PC-3 (cell line): ENCODE measurements at regions not wholly inside any gene's neighbourhood (a gene's known extent, or its start where the extent isn't known, plus 50 kb on each side); places are given as distances from the start of the nearest gene placed in this dataset.
A peak's percentile ranks its signal among the peaks of the same experiment; 100 is the strongest.

Experiments
- ATAC-seq: fragments of 200-7000 bp; cut with Tn5 transposase; 2 replicates; pipeline ENCODE4 v1.9.1; 2020; ENCODE audit warnings: mild to moderate bottlenecking, moderate library complexity
- BruUV-seq: library from RNA; stranded (reverse); fragments of 400-500 nt; replicated peaks from 2 replicates; lab custom pipeline; 2021; lab: Mats Ljungman, UMichigan
- CTCF ChIA-PET: fragments of 300-600 bp; sonication (Branson Sonifier 250); formaldehyde crosslinking; loops from one replicate; lab custom pipeline; 2022; ENCODE audit warnings: antibody characterized with exemption; lab: Charles Lee
- POLR2A ChIA-PET: fragments of 300-600 bp; sonication (Branson Sonifier 250); formaldehyde crosslinking; loops from one replicate; lab custom pipeline; 2022; ENCODE audit warnings: antibody characterized with exemption; ENCODE audit not compliant: unreplicated experiment; lab: Charles Lee
- DNase-seq: peaks from one replicate; pipeline ENCODE4 v3.0.0-alpha.2; 2015
- H2AFZ ChIP-seq: fragments of 300-600 bp; sonication (generic); 2 replicates; pipeline ENCODE4 v1.6.0; 2016; ENCODE audit warnings: antibody characterized with exemption, low read length
- H3F3A ChIP-seq: fragments of 300-600 bp; sonication (generic); one replicate; pipeline ENCODE4 v1.6.0; 2017; ENCODE audit warnings: antibody characterized with exemption, low read length, control low read depth, mild to moderate bottlenecking; ENCODE audit not compliant: unreplicated experiment
- H3K27ac ChIP-seq: fragments of 300-600 bp; sonication (generic); 2 replicates; pipeline ENCODE4 v1.5.1; 2016; ENCODE audit warnings: mild to moderate bottlenecking, low read length
- H3K27me3 ChIP-seq: fragments of 300-600 bp; sonication (generic); 2 replicates; pipeline ENCODE4 v1.6.1; 2016; ENCODE audit warnings: low read length, mixed read lengths
- H3K36me3 ChIP-seq: fragments of 300-600 bp; sonication (generic); 2 replicates; pipeline ENCODE4 v1.6.1; 2016; ENCODE audit warnings: low read depth, mixed run types, low read length, mixed read lengths
- H3K4me1 ChIP-seq: fragments of 300-600 bp; sonication (generic); 2 replicates; pipeline ENCODE4 v1.5.1; 2016; ENCODE audit warnings: low read length; ENCODE audit not compliant: insufficient read depth
- H3K4me2 ChIP-seq: fragments of 300-600 bp; sonication (generic); 2 replicates; pipeline ENCODE4 v1.6.0; 2016; ENCODE audit warnings: low read length
- H3K4me3 ChIP-seq: fragments of 300-600 bp; sonication (generic); 2 replicates; pipeline ENCODE4 v1.5.1; 2016; ENCODE audit warnings: mild to moderate bottlenecking, low read length, mixed read lengths
- H3K79me2 ChIP-seq: fragments of 300-600 bp; sonication (generic); 2 replicates; pipeline ENCODE4 v1.6.1; 2017; ENCODE audit warnings: low read length, mixed read lengths
- H3K9ac ChIP-seq: fragments of 300-600 bp; sonication (generic); 2 replicates; pipeline ENCODE4 v1.6.0; 2016; ENCODE audit warnings: mild to moderate bottlenecking, low read length
- H3K9me2 ChIP-seq: fragments of 300-600 bp; sonication (generic); replicated peaks from 2 replicates; pipeline ENCODE4 v1.6.1; 2016; ENCODE audit warnings: mixed run types, low read length, mixed read lengths
- H3K9me3 ChIP-seq: fragments of 300-600 bp; sonication (generic); 2 replicates; pipeline ENCODE4 v1.6.1; 2016; ENCODE audit warnings: low read length, mixed read lengths
- H4K20me1 ChIP-seq: fragments of 300-600 bp; sonication (generic); 2 replicates; pipeline ENCODE4 v1.6.1; 2016; ENCODE audit warnings: low read length, mixed read lengths
- EZH2 ChIP-seq: fragments of 300-600 bp; sonication (generic); IDR thresholded peaks from one replicate; pipeline ENCODE4 v1.6.1; 2017; ENCODE audit warnings: antibody characterized with exemption, mild to moderate bottlenecking, low read length; ENCODE audit not compliant: unreplicated experiment
- EZH2phosphoT487 ChIP-seq: fragments of 300-600 bp; sonication (generic); IDR thresholded peaks from 2 replicates; pipeline ENCODE4 v1.6.1; 2018; ENCODE audit warnings: mild to moderate bottlenecking, antibody characterized with exemption, low read length, borderline replicate concordance
- intact Hi-C: fragments of 100-400 bp; cut with micrococcal nuclease; formaldehyde crosslinking; loops from 2 replicates; pipeline ENCODE4 v1.9.0; 2023
- TF ChIP-seq, protein P1 (sequence below): fragments of 300-600 bp; sonication (generic); conservative IDR thresholded peaks from 2 replicates; pipeline ENCODE4 v1.5.1; 2017; ENCODE audit warnings: antibody characterized with exemption, low read depth, mild to moderate bottlenecking, low read length

DNA sequence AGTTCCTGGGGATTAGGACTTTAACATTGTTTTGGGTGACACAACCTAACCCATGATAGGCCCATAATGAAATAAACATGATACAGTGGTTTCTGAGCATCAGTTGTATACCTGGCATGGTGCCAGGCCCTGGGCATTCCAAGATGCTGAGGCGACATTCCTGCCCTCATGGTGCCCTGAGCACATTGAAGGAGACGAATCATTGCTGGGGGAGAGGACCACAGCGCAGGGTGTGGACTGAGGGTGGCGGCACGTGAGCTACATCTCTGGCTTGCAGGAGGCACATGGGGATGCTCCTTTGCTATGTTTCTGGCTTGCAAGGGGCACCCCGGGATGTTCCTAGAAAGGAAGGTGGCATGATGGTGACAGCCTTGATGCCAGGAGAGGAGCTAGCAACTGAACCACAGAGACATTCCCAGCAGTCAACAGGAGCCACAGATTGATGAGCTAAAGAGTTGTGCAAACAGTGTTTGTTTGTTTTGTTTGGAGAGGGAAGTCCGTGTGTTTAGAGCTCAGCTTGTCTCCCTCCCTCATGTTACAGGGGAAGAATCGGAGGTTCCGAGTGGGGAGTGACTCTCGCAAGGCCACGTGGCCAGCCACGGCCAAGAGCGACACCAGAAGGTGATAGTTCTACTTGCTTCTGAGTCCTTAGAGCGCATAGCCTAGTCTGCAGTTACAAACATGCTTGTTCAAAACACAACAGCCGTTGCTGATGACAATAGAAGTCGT, 106.4 kb downstream of the MIAT start:
- ATAC-seq (peak; percentile 87), DNase-seq (peak; percentile 56)
- Histone ChIP-seq H3K4me3 (no peak overlapping the region), H4K20me1 (no peaks in the 10 kb centered on the region), H3K4me2 (peak overlapping the region; percentile 69), H3K4me1 (peaks cover 10% of the 10 kb centered on the region), H3K9me2 (no peaks in the 10 kb centered on the region), H3K9me3 (no peaks in the 10 kb centered on the region), H3K79me2 (no peaks in the 10 kb centered on the region), H3K27ac (no peak overlapping the region), H2AFZ (peak overlapping the region; percentile 82), H3K27me3 (no peaks in the 10 kb centered on the region), H3F3A (no peaks in the 10 kb centered on the region), H3K9ac (no peak overlapping the region), H3K36me3 (no peaks in the 10 kb centered on the region)
- BruUV-seq, result no TSS peak
- ChIA-PET POLR2A (no interaction called here), CTCF (no interaction called here)
- intact Hi-C loops, result loop anchor here (5.0 kb wide), 2 partner anchors 86 to 1039 kb away; partner anchors contain the start of gene MN1
- TF ChIP-seq, protein P1, sequence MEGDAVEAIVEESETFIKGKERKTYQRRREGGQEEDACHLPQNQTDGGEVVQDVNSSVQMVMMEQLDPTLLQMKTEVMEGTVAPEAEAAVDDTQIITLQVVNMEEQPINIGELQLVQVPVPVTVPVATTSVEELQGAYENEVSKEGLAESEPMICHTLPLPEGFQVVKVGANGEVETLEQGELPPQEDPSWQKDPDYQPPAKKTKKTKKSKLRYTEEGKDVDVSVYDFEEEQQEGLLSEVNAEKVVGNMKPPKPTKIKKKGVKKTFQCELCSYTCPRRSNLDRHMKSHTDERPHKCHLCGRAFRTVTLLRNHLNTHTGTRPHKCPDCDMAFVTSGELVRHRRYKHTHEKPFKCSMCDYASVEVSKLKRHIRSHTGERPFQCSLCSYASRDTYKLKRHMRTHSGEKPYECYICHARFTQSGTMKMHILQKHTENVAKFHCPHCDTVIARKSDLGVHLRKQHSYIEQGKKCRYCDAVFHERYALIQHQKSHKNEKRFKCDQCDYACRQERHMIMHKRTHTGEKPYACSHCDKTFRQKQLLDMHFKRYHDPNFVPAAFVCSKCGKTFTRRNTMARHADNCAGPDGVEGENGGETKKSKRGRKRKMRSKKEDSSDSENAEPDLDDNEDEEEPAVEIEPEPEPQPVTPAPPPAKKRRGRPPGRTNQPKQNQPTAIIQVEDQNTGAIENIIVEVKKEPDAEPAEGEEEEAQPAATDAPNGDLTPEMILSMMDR, result peak; percentile 36
- TF ChIP-seq EZH2, result no peak

DNA sequence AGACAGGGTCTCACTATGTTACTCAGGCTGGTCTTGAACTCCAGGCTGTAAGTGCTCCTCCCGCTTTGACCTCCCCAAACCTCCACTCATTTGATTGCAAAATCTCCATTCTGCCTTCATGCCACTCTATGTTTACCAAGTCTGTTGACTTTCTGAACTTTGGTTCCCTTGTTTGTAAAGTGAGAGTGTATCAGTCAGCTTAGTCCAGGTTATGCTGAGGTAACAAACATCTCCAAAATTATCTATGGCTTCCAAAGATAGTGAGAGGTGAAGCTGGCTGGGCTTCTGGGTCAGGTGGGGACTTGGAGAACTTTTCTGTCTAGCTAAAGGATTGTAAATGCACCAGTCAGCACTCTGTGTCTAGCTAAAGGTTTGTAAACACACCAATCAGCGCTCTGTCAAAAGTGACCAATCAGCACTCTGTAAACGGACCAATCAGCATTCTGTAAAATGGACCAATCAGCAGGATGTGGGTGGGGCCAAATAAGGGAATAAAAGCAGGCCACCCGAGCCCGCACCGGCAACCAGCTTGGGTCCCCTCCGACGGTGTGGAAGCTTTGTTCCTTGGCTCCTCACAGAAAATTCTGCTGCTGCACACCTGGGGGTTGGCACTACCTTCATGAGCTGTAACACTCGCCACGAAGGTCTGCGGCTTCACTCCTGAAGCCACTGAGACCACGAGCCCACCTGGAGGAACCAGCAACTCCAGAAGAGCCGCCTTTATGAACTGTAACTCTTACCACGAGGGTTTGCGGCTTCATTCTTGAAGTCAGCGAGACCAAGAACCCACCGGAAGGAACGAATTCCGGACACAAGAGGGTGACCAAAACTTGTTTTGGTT, 109.3 kb downstream of the MIAT start:
- no peak for ATAC-seq
- H3K27ac ChIP-seq, result no peak overlapping the region
- H3K27me3 ChIP-seq, result no peaks in the 10 kb centered on the region
- H3K4me2 ChIP-seq, result no peak overlapping the region
- no peak overlapping the region for H3K4me3 ChIP-seq
- no peaks in the 10 kb centered on the region for H3F3A ChIP-seq
- H3K36me3 ChIP-seq, result no peaks in the 10 kb centered on the region
- no peak overlapping the region for H3K9ac ChIP-seq
- BruUV-seq, result no TSS peak
- no peak overlapping the region for H2AFZ ChIP-seq
- TF ChIP-seq EZH2, result no peak
- peaks cover 10% of the 10 kb centered on the region for H3K4me1 ChIP-seq
- ChIA-PET POLR2A (no interaction called here), CTCF (no interaction called here)
- H3K9me3 ChIP-seq, result no peaks in the 10 kb centered on the region
- no peaks in the 10 kb centered on the region for H3K79me2 ChIP-seq
- no peaks in the 10 kb centered on the region for H4K20me1 ChIP-seq
- intact Hi-C loops, result no loop called here
- no peak for DNase-seq
- no peaks in the 10 kb centered on the region for H3K9me2 ChIP-seq

- Histone ChIP-seq H4K20me1 (no peaks in the 10 kb centered on the region), H3K4me1 (peaks cover 10% of the 10 kb centered on the region), H3K36me3 (no peaks in the 10 kb centered on the region), H3K79me2 (no peaks in the 10 kb centered on the region), H3K27me3 (no peaks in the 10 kb centered on the region), H3F3A (no peaks in the 10 kb centered on the region), H3K9me2 (no peaks in the 10 kb centered on the region), H3K9ac (no peak overlapping the region), H3K4me3 (no peak overlapping the region), H3K4me2 (no peak overlapping the region), H2AFZ (no peak overlapping the region), H3K27ac (no peak overlapping the region), H3K9me3 (no peaks in the 10 kb centered on the region)
- CTCF ChIA-PET, result no interaction called here
- BruUV-seq, result no TSS peak
- DNase-seq, result no peak
- TF ChIP-seq EZH2, result no peak
- no peak for TF ChIP-seq EZH2phosphoT487
- TF ChIP-seq, protein P1, result no peak
- POLR2A ChIA-PET, result no interaction called here
- intact Hi-C loops, result no loop called here
- no peak for ATAC-seq
Measured at GRCh38 chr22:26767351-26768155, 110.2 kb downstream of the MIAT start.
